ENCODE measurements at regions not wholly inside any gene's neighbourhood (a gene's known extent, or its start where the extent isn't known, plus 50 kb on each side); places are given as distances from the start of the nearest gene placed in this dataset.
A peak's percentile ranks its signal among the peaks of the same experiment; 100 is the strongest.

DNA sequence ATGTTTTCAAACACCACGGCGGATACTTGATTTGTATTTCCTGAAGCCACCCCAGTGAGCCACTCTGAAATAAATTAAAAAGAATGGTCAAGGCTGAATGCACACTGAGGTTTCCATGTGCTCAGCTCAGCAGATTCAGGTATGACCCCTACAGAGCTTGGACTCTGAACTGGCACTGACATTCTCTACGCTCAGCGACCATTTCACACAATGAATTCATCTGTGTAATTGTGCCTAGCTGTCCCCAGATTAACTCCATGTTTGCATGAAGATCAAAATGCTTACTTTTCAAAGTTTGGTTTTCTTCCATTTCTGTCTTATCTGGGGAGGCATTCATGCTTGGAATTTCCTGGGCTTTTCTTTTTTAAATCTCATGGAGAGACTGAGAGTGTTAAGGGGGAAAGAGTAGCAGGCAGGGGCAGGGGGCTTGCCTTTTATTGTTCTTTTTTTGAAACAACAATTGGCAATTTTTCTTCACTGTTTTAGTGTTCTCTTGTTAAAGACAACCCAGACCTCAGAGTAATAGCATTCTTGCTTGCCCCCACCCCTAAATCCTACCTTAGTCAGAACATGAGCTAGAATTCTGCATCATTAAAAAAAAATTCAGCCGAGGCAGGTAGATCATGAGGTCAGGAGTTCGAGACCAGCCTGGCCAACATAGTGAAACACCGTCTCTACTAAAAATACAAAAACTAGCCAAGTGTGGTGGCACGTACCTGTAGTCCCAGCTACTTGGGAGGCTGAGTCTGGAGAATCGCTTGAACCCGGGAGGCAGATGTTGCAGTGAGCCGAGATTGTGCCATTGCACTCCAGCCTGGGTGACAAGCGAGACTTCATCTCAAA, 85.5 kb upstream of the HNF1B start:
- no peak overlapping the region for H3K4me3 ChIP-seq (ENCODE audit: low read depth, low read length)
- TF ChIP-seq, protein P1, sequence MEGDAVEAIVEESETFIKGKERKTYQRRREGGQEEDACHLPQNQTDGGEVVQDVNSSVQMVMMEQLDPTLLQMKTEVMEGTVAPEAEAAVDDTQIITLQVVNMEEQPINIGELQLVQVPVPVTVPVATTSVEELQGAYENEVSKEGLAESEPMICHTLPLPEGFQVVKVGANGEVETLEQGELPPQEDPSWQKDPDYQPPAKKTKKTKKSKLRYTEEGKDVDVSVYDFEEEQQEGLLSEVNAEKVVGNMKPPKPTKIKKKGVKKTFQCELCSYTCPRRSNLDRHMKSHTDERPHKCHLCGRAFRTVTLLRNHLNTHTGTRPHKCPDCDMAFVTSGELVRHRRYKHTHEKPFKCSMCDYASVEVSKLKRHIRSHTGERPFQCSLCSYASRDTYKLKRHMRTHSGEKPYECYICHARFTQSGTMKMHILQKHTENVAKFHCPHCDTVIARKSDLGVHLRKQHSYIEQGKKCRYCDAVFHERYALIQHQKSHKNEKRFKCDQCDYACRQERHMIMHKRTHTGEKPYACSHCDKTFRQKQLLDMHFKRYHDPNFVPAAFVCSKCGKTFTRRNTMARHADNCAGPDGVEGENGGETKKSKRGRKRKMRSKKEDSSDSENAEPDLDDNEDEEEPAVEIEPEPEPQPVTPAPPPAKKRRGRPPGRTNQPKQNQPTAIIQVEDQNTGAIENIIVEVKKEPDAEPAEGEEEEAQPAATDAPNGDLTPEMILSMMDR (IDR thresholded peaks at IDR 0.05; ENCODE audit: insufficient read depth, low read depth, low read length, missing control alignments): no peak

GRCh38 chr17:37829592-37830123, 84.8 kb upstream of the HNF1B start:
- peak; percentile 87 for DNase-seq (ENCODE audit: low read depth)
- TF ChIP-seq, protein P1 (IDR thresholded peaks at IDR 0.05; ENCODE audit: insufficient read depth, low read depth, low read length, missing control alignments): no peak
- no peak overlapping the region for H3K4me3 ChIP-seq (ENCODE audit: low read depth, low read length)

More for the DNA sequence above, 85.5 kb upstream of the HNF1B start:
- DNase-seq (ENCODE audit: low read depth): peak; percentile 82

GRCh38 chr17:37828651-37829124, 83.8 kb upstream of the HNF1B start:
- DNase-seq (ENCODE audit: low read depth): no peak
- no peak overlapping the region for H3K4me3 ChIP-seq (ENCODE audit: low read depth, low read length)
- TF ChIP-seq, protein P1 (IDR thresholded peaks at IDR 0.05; ENCODE audit: insufficient read depth, low read depth, low read length, missing control alignments): no peak

- no peak overlapping the region for H3K4me3 ChIP-seq (ENCODE audit: low read depth, low read length)
- TF ChIP-seq, protein P1 (IDR thresholded peaks at IDR 0.05; ENCODE audit: insufficient read depth, low read depth, low read length, missing control alignments): no peak
- no peak for DNase-seq (ENCODE audit: low read depth)
Measured at GRCh38 chr17:37827905-37828650, 83.2 kb upstream of the HNF1B start.

GRCh38 chr17:37826497-37827430, 81.9 kb upstream of the HNF1B start:
- H3K4me3 ChIP-seq (ENCODE audit: low read depth, low read length): no peak overlapping the region
- DNase-seq (ENCODE audit: low read depth): peak; percentile 29
- TF ChIP-seq, protein P1 (IDR thresholded peaks at IDR 0.05; ENCODE audit: insufficient read depth, low read depth, low read length, missing control alignments): no peak

DNA sequence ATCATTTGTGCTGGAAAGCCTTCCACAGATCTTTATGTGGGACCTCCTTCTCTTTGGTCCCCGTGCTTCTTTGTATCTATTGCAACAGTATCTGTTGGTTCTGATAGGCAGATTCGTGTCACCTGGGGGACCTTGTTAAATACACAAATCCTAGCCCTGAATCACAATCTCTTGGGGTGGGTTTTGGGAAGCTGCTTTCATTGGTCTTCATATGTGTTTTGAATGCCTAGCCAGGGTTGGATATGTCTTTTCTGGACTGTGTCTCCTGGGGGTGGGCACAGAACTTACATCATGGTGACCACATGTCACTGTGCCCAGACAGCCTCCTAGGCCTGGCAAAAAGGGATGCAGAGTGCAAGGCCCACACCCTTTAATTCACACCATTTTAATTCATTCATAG, 81.0 kb upstream of the HNF1B start:
- no peak for DNase-seq (ENCODE audit: low read depth)
- no peak overlapping the region for H3K4me3 ChIP-seq (ENCODE audit: low read depth, low read length)

More for the DNA sequence above, 81.0 kb upstream of the HNF1B start:
- TF ChIP-seq, protein P1 (IDR thresholded peaks at IDR 0.05; ENCODE audit: insufficient read depth, low read depth, low read length, missing control alignments): no peak
